ENCODE measurements at regions not wholly inside any gene's neighbourhood (a gene's known extent, or its start where the extent isn't known, plus 50 kb on each side); places are given as distances from the start of the nearest gene placed in this dataset.

GRCh38 chr10:128572696-128573095 is 446.5 kb upstream of the MKI67 start:
- H3K9me3 ChIP-seq (ENCODE audit: control insufficient read depth in 1 of 2, insufficient read depth in 1 of 2, low read depth in 1 of 2, low read length in 2 of 2): no peaks in the 10 kb centered on the region
- H3K4me2 ChIP-seq (ENCODE audit: low read length): no peak overlapping the region
- no peak overlapping the region for H3K4me3 ChIP-seq (replicated peaks in 1 of 2; ENCODE audit: low read depth in 1 of 2, low read length in 2 of 2)
- DNase-seq (ENCODE audit: low read depth, low spot score): no peak
- intact Hi-C loops (cut with micrococcal nuclease): no loop called here
- no peaks in the 10 kb centered on the region for H4K20me1 ChIP-seq (ENCODE audit: insufficient read depth)
- no peak for ATAC-seq
- no peak overlapping the region for H2AFZ ChIP-seq (ENCODE audit: low read depth, low read length, poor library complexity, severe bottlenecking)
- H3K9me2 ChIP-seq (ENCODE audit: insufficient read depth): no peaks in the 10 kb centered on the region
- ChIA-PET POLR2A (no interaction called here), CTCF (interaction anchor here (1.3 kb wide), 1 partner anchor 44 kb away, joined by 3 read pairs; no protein-coding TSS in a partner anchor), RAD21 (ENCODE audit: low non-redundant PET in 1 of 2, low total read pairs in 2 of 2, uncharacterized antibody in 2 of 2, unreplicated experiment in 2 of 2) (no interaction called here)
- TF ChIP-seq RAD21 (IDR thresholded peaks at IDR 0.05; ENCODE audit: low read depth) (no peak), YY1 (IDR thresholded peaks at IDR 0.05; ENCODE audit: extremely low read depth, insufficient replicate concordance, low read depth, low read length) (no peak), EZH2phosphoT487 (IDR thresholded peaks at IDR 0.05; ENCODE audit: borderline replicate concordance) (no peak)
- peaks cover 81% of the 10 kb centered on the region for H3K27me3 ChIP-seq (ENCODE audit: insufficient read depth, low read length)
- no peaks in the 10 kb centered on the region for H3K4me1 ChIP-seq (ENCODE audit: control insufficient read depth in 1 of 2, insufficient read depth in 2 of 2, low read length in 2 of 2)
- H3K27ac ChIP-seq (ENCODE audit: low read depth, low read length): no peak overlapping the region
- no TSS peak for BruUV-seq (replicated peaks)
- H3K36me3 ChIP-seq (ENCODE audit: control insufficient read depth in 1 of 2, insufficient read depth in 2 of 2, low read length in 2 of 2): no peaks in the 10 kb centered on the region
- H3K9ac ChIP-seq (ENCODE audit: low read length): no peak overlapping the region
- H3K79me2 ChIP-seq (ENCODE audit: insufficient read depth, low read length): no peaks in the 10 kb centered on the region

- Histone ChIP-seq H3K4me1 (ENCODE audit: control insufficient read depth in 1 of 2, insufficient read depth in 2 of 2, low read length in 2 of 2) (no peaks in the 10 kb centered on the region), H3K79me2 (ENCODE audit: insufficient read depth, low read length) (no peaks in the 10 kb centered on the region), H3K9me2 (ENCODE audit: insufficient read depth) (no peaks in the 10 kb centered on the region), H3K36me3 (ENCODE audit: control insufficient read depth in 1 of 2, insufficient read depth in 2 of 2, low read length in 2 of 2) (no peaks in the 10 kb centered on the region), H3K4me2 (ENCODE audit: low read length) (no peak overlapping the region), H3K27ac (ENCODE audit: low read depth, low read length) (no peak overlapping the region), H2AFZ (ENCODE audit: low read depth, low read length, poor library complexity, severe bottlenecking) (no peak overlapping the region), H3K27me3 (ENCODE audit: insufficient read depth, low read length) (peaks cover 83% of the 10 kb centered on the region), H3K4me3 (replicated peaks in 1 of 2; ENCODE audit: low read depth in 1 of 2, low read length in 2 of 2) (no peak overlapping the region), H3K9me3 (ENCODE audit: control insufficient read depth in 1 of 2, insufficient read depth in 1 of 2, low read depth in 1 of 2, low read length in 2 of 2) (no peaks in the 10 kb centered on the region), H3K9ac (ENCODE audit: low read length) (no peak overlapping the region), H4K20me1 (ENCODE audit: insufficient read depth) (no peaks in the 10 kb centered on the region)
- no peak for TF ChIP-seq YY1 (IDR thresholded peaks at IDR 0.05; ENCODE audit: extremely low read depth, insufficient replicate concordance, low read depth, low read length)
- no peak for TF ChIP-seq SP1 (IDR thresholded peaks at IDR 0.05; ENCODE audit: low read depth)
- TF ChIP-seq CBX3 (IDR thresholded peaks at IDR 0.05; ENCODE audit: low read depth): no peak
- no peak for TF ChIP-seq JUND (IDR thresholded peaks at IDR 0.05)
- TF ChIP-seq SIN3A (IDR thresholded peaks at IDR 0.05; ENCODE audit: low read depth): no peak
- TF ChIP-seq FOSL1 (IDR thresholded peaks at IDR 0.05; ENCODE audit: low read depth): no peak
- TF ChIP-seq EGR1 (IDR thresholded peaks at IDR 0.05; ENCODE audit: low read depth): no peak
- TF ChIP-seq EZH2phosphoT487 (IDR thresholded peaks at IDR 0.05; ENCODE audit: borderline replicate concordance): no peak
- no peak for TF ChIP-seq ATF3 (IDR thresholded peaks at IDR 0.05)
- TF ChIP-seq SRF (IDR thresholded peaks at IDR 0.05; ENCODE audit: low read depth): no peak
- no peak for TF ChIP-seq TCF7L2 (IDR thresholded peaks at IDR 0.05; ENCODE audit: borderline replicate concordance, extremely low read depth, insufficient read depth, insufficient read length)
- TF ChIP-seq ELF1 (IDR thresholded peaks at IDR 0.05; ENCODE audit: borderline replicate concordance, low read depth): no peak
- TF ChIP-seq ZNF274 (IDR thresholded peaks at IDR 0.05; ENCODE audit: low read depth, low read length): no peak
- TF ChIP-seq MAX (IDR thresholded peaks at IDR 0.05): no peak
- ChIA-PET POLR2A (no interaction called here), CTCF (no interaction called here), RAD21 (ENCODE audit: low non-redundant PET in 1 of 2, low total read pairs in 2 of 2, uncharacterized antibody in 2 of 2, unreplicated experiment in 2 of 2) (no interaction called here)
- DNase-seq (ENCODE audit: low read depth, low spot score) (no peak), ATAC-seq (no peak)
- intact Hi-C loops (cut with micrococcal nuclease): no loop called here
- no TSS peak for BruUV-seq (replicated peaks)
Measured at GRCh38 chr10:128573281-128573845, 447.1 kb upstream of the MKI67 start.
